Tibial artery (tissue), 4 donors: ENCODE measurements at regions not wholly inside any gene's neighbourhood (a gene's known extent, or its start where the extent isn't known, plus 50 kb on each side); places are given as distances from the start of the nearest gene placed in this dataset.

Source experiments
- DNase-seq, 2 donors: peaks; one replicate each; pipeline ENCODE4 v3.0.0-alpha.2; 2019
- H3K27ac ChIP-seq, 2 donors: fragments of 200-600 bp; sonication (generic) in 1 of 2; 1 replicate in 1 of 2; 2 replicates in 1 of 2; pipeline ENCODE4 v1.5.1; 2018 to 2019; ENCODE audit warnings: mild to moderate bottlenecking in 1 of 2
- H3K27me3 ChIP-seq, 2 donors: fragments of 200-600 bp; sonication (generic) in 1 of 2; one replicate each; pipeline versions ENCODE4 v1.5.1 to v1.6.0; 2016 to 2019
- H3K36me3 ChIP-seq, 3 donors: fragments of 200-600 bp; sonication (generic) in 2 of 3; one replicate each; pipeline ENCODE4 v1.5.1; 2016 to 2019; ENCODE audit warnings: mild to moderate bottlenecking in 2 of 3
- H3K4me1 ChIP-seq, 4 donors: fragments of 200-600 bp; sonication (generic) in 2 of 4; 1 replicate in 3 of 4; 2 replicates in 1 of 4; pipeline ENCODE4 v1.5.1; 2016 to 2019
- H3K4me3 ChIP-seq, 2 donors: fragments of 200-600 bp; sonication (generic) in 1 of 2; 1 replicate in 1 of 2; 2 replicates in 1 of 2; pipeline ENCODE4 v1.5.1; 2018 to 2019; ENCODE audit warnings: mild to moderate bottlenecking in 2 of 2
- H3K9me3 ChIP-seq, 3 donors: fragments of 200-600 bp; sonication (generic) in 1 of 3; one replicate each; pipeline ENCODE4 v1.5.1; 2016 to 2019
- CTCF ChIP-seq, 2 experiments: fragments of 200-600 bp in 1 of 2; fragments of 450-650 bp in 1 of 2; IDR thresholded peaks; one replicate each; pipeline ENCODE4 v1.5.1; 2017 to 2019; ENCODE audit warnings: antibody characterized with exemption in 2 of 2, mild to moderate bottlenecking in 1 of 2, moderate library complexity in 1 of 2
- intact Hi-C: fragments of 100-400 bp; cut with DNase I; formaldehyde crosslinking; loops from one replicate; pipeline ENCODE4 v1.15.0; 2023; ENCODE audit warnings: low total_unique reads

GRCh38 chr16:79484237-79484636, 116.3 kb downstream of the MAF start:
- no peaks in the 10 kb centered on the region for H3K9me3 ChIP-seq
- no peak for TF ChIP-seq CTCF (IDR thresholded peaks at IDR 0.05)
- H3K36me3 ChIP-seq = no peaks in the 10 kb centered on the region
- no peaks in the 10 kb centered on the region for H3K4me1 ChIP-seq
- DNase-seq = no peak
- no peak overlapping the region for H3K4me3 ChIP-seq
- peaks cover 0 to 22% of the 10 kb centered on the region in 2 donors for H3K27me3 ChIP-seq
- H3K27ac ChIP-seq = no peak overlapping the region
- intact Hi-C loops = no loop called here

GRCh38 chr16:79483336-79483735, 117.2 kb downstream of the MAF start:
- Histone ChIP-seq H3K36me3 (no peaks in the 10 kb centered on the region), H3K4me1 (no peaks in the 10 kb centered on the region), H3K27ac (no peak overlapping the region), H3K27me3 (peaks cover 0 to 20% of the 10 kb centered on the region in 2 donors), H3K9me3 (no peaks in the 10 kb centered on the region), H3K4me3 (no peak overlapping the region)
- intact Hi-C loops = no loop called here
- TF ChIP-seq CTCF (IDR thresholded peaks at IDR 0.05) = no peak
- no peak for DNase-seq

GRCh38 chr16:79482011-79482410, 118.5 kb downstream of the MAF start:
- Histone ChIP-seq H3K4me1 (no peaks in the 10 kb centered on the region), H3K27me3 (peaks cover 0 to 16% of the 10 kb centered on the region in 2 donors), H3K36me3 (no peaks in the 10 kb centered on the region), H3K27ac (no peak overlapping the region), H3K9me3 (no peaks in the 10 kb centered on the region), H3K4me3 (no peak overlapping the region)
- DNase-seq = no peak
- no peak for TF ChIP-seq CTCF (IDR thresholded peaks at IDR 0.05)
- intact Hi-C loops = no loop called here

DNA sequence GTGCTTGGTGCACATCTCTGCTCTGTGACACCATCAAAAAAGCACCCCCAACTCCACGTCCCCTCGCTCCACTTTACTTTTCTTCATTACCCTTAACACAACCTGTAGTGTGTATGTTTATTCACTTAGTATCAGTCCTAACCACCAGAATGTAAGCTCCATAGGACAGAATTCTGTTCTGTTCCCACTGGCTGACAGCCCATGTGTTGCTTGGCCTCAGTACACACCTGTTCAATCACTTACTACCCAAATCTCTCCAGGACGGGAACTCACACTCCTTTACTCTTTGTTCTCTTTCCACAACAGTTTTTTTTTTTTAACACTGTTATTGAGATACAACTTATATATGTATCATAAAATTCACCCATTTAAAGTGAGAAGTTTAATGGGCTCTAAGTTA, 119.6 kb downstream of the MAF start:
- no peak for DNase-seq
- Histone ChIP-seq H3K27me3 (peaks cover 0 to 16% of the 10 kb centered on the region in 2 donors), H3K36me3 (no peaks in the 10 kb centered on the region), H3K4me1 (no peaks in the 10 kb centered on the region), H3K27ac (no peak overlapping the region), H3K4me3 (no peak overlapping the region), H3K9me3 (no peaks in the 10 kb centered on the region)
- TF ChIP-seq CTCF (IDR thresholded peaks at IDR 0.05) = no peak
- intact Hi-C loops = no loop called here

GRCh38 chr16:79480056-79480455, 120.5 kb downstream of the MAF start:
- H3K27me3 ChIP-seq = peaks cover 0 to 16% of the 10 kb centered on the region in 2 donors
- intact Hi-C loops = no loop called here
- no peaks in the 10 kb centered on the region for H3K4me1 ChIP-seq
- H3K27ac ChIP-seq = no peak overlapping the region
- H3K36me3 ChIP-seq = no peaks in the 10 kb centered on the region
- no peaks in the 10 kb centered on the region for H3K9me3 ChIP-seq
- DNase-seq = no peak
- TF ChIP-seq CTCF (IDR thresholded peaks at IDR 0.05) = no peak
- no peak overlapping the region for H3K4me3 ChIP-seq

- intact Hi-C loops = no loop called here
- H3K9me3 ChIP-seq = no peaks in the 10 kb centered on the region
- no peaks in the 10 kb centered on the region for H3K27me3 ChIP-seq
- H3K4me3 ChIP-seq = no peak overlapping the region
- DNase-seq = no peak
- H3K36me3 ChIP-seq = no peaks in the 10 kb centered on the region
- TF ChIP-seq CTCF (IDR thresholded peaks at IDR 0.05) = no peak
- H3K27ac ChIP-seq = no peak overlapping the region
- H3K4me1 ChIP-seq = no peaks in the 10 kb centered on the region
Measured at GRCh38 chr16:79476580-79476979, 124.0 kb downstream of the MAF start.
